ENCODE measurements at regions not wholly inside any gene's neighbourhood (a gene's known extent, or its start where the extent isn't known, plus 50 kb on each side); places are given as distances from the start of the nearest gene placed in this dataset.

GRCh38 chr20:6657111-6657510 is 110.4 kb upstream of the BMP2 start:
- TF ChIP-seq, protein P1, sequence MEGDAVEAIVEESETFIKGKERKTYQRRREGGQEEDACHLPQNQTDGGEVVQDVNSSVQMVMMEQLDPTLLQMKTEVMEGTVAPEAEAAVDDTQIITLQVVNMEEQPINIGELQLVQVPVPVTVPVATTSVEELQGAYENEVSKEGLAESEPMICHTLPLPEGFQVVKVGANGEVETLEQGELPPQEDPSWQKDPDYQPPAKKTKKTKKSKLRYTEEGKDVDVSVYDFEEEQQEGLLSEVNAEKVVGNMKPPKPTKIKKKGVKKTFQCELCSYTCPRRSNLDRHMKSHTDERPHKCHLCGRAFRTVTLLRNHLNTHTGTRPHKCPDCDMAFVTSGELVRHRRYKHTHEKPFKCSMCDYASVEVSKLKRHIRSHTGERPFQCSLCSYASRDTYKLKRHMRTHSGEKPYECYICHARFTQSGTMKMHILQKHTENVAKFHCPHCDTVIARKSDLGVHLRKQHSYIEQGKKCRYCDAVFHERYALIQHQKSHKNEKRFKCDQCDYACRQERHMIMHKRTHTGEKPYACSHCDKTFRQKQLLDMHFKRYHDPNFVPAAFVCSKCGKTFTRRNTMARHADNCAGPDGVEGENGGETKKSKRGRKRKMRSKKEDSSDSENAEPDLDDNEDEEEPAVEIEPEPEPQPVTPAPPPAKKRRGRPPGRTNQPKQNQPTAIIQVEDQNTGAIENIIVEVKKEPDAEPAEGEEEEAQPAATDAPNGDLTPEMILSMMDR (IDR thresholded peaks at IDR 0.05) = no peak
- TF ChIP-seq POLR2A (IDR thresholded peaks at IDR 0.05) = no peak
